Neural cell (in vitro differentiated cells): ENCODE measurements at regions not wholly inside any gene's neighbourhood (a gene's known extent, or its start where the extent isn't known, plus 50 kb on each side); places are given as distances from the start of the nearest gene placed in this dataset.

Source experiments
- H2AFZ ChIP-seq: fragments of 200-600, 300-800 bp; sonication (generic), shearing (Covaris generic); 2 replicates; pipeline ENCODE4 v1.6.0; 2014; ENCODE audit warnings: low read depth, mild to moderate bottlenecking, antibody characterized with exemption, low read length, moderate library complexity
- H3F3A ChIP-seq: fragments of 200-600 bp; shearing (Covaris generic); 2 replicates; pipeline ENCODE4 v1.6.1; 2016; ENCODE audit warnings: mild to moderate bottlenecking, moderate library complexity, mixed read lengths, antibody characterized with exemption, low read length; ENCODE audit not compliant: insufficient read depth, poor library complexity, severe bottlenecking
- H3K27ac ChIP-seq: fragments of 200-600, 300-800 bp; sonication (generic), shearing (Covaris generic); 2 replicates; pipeline ENCODE4 v1.5.1; 2014; ENCODE audit warnings: mild to moderate bottlenecking, low read length, moderate library complexity
- H3K27me3 ChIP-seq: fragments of 300-800, 200-600 bp; sonication (generic), shearing (Covaris generic); 2 replicates; pipeline ENCODE4 v1.6.0; 2014; ENCODE audit warnings: mild to moderate bottlenecking, low read depth, low read length, moderate library complexity; ENCODE audit not compliant: insufficient read depth
- H3K36me3 ChIP-seq: fragments of 300-800, 200-600 bp; sonication (generic), shearing (Covaris generic); 2 replicates; pipeline ENCODE4 v1.5.1; 2014; ENCODE audit warnings: mild to moderate bottlenecking, antibody characterized with exemption, low read length, moderate library complexity; ENCODE audit not compliant: insufficient read depth
- H3K4me2 ChIP-seq: fragments of 300-800, 200-600 bp; sonication (generic), shearing (Covaris generic); 2 replicates; pipeline ENCODE4 v1.6.0; 2014; ENCODE audit warnings: mild to moderate bottlenecking, low read length
- H3K4me3 ChIP-seq: fragments of 300-800, 200-600 bp; sonication (generic), shearing (Covaris generic); 2 replicates; pipeline ENCODE4 v1.5.1; 2014; ENCODE audit warnings: mild to moderate bottlenecking, low read length, moderate library complexity
- H3K79me2 ChIP-seq: fragments of 200-600 bp; shearing (Covaris generic); replicated peaks from 2 replicates; pipeline ENCODE4 v1.6.0; 2014; ENCODE audit warnings: mild to moderate bottlenecking, low read length, moderate library complexity; ENCODE audit not compliant: insufficient read depth
- H3K9ac ChIP-seq: fragments of 300-800, 200-600 bp; sonication (generic), shearing (Covaris generic); 2 replicates; pipeline ENCODE4 v1.6.1; 2016; ENCODE audit warnings: mild to moderate bottlenecking, low read length, mixed read lengths
- H3K9me2 ChIP-seq: fragments of 200-600 bp; shearing (Covaris generic); 2 replicates; pipeline ENCODE4 v1.6.1; 2016; ENCODE audit warnings: mild to moderate bottlenecking, low read length, mixed read lengths; ENCODE audit not compliant: insufficient read depth
- H3K9me3 ChIP-seq: fragments of 200-600, 300-800 bp; sonication (generic), shearing (Covaris generic); 2 replicates; pipeline ENCODE4 v1.6.1; 2016; ENCODE audit warnings: mild to moderate bottlenecking, mixed run types, low read length, moderate library complexity, mixed read lengths
- H4K20me1 ChIP-seq: fragments of 200-600 bp; shearing (Covaris generic); 2 replicates; pipeline ENCODE4 v1.6.1; 2016; ENCODE audit warnings: mild to moderate bottlenecking, mixed run types; ENCODE audit not compliant: insufficient read depth
- CTCF ChIP-seq: fragments of 450-650 bp; IDR thresholded peaks from 2 replicates; pipeline ENCODE4 v1.5.1; 2014; ENCODE audit warnings: antibody characterized with exemption, mild to moderate bottlenecking, moderate library complexity; ENCODE audit not compliant: poor library complexity, severe bottlenecking
- EP300 ChIP-seq: fragments of 450-650 bp; conservative IDR thresholded peaks from 2 replicates; pipeline ENCODE4 v1.6.1; 2014; ENCODE audit warnings: antibody characterized with exemption, mild to moderate bottlenecking, moderate library complexity; ENCODE audit not compliant: poor library complexity, severe bottlenecking
- EZH2 ChIP-seq: fragments of 200-600, 300-800 bp; shearing (Covaris generic), sonication (generic); IDR thresholded peaks from 2 replicates; pipeline ENCODE4 v1.6.1; 2014; ENCODE audit warnings: antibody characterized with exemption, low read length, borderline replicate concordance, mild to moderate bottlenecking; ENCODE audit not compliant: insufficient read depth, poor library complexity, severe bottlenecking
- MXI1 ChIP-seq: fragments of 450-650 bp; conservative IDR thresholded peaks from 2 replicates; pipeline ENCODE4 v1.6.1; 2014; ENCODE audit warnings: antibody characterized with exemption, mild to moderate bottlenecking; ENCODE audit not compliant: poor library complexity, severe bottlenecking
- POLR2AphosphoS5 ChIP-seq: IDR thresholded peaks from 2 replicates; pipeline ENCODE4 v1.6.1; 2012
- RAD21 ChIP-seq: fragments of 450-650 bp; conservative IDR thresholded peaks from 2 replicates; pipeline ENCODE4 v1.6.1; 2014; ENCODE audit warnings: antibody characterized with exemption, mild to moderate bottlenecking, moderate library complexity
- REST ChIP-seq: IDR thresholded peaks from 2 replicates; pipeline ENCODE4 v1.6.1; 2012; ENCODE audit warnings: borderline replicate concordance
- SMC3 ChIP-seq: fragments of 450-650 bp; conservative IDR thresholded peaks from 2 replicates; pipeline ENCODE4 v1.6.1; 2014; ENCODE audit warnings: antibody characterized with exemption, mild to moderate bottlenecking, moderate library complexity; ENCODE audit not compliant: poor library complexity
- TAF1 ChIP-seq: IDR thresholded peaks from 2 replicates; pipeline ENCODE4 v1.6.1; 2012; ENCODE audit warnings: low read depth

- Histone ChIP-seq H3K79me2 (no peaks in the 10 kb centered on the region), H2AFZ (no peak overlapping the region), H3K4me3 (no peak overlapping the region)
These were observed 496.7 kb downstream of the BMP2 start for GRCh38 chr20:7264137-7264536.

GRCh38 chr20:7269452-7269851, 502.0 kb downstream of the BMP2 start:
- no peak overlapping the region for H3K4me3 ChIP-seq
- H3K9me2 ChIP-seq: no peaks in the 10 kb centered on the region
- H3K9me3 ChIP-seq: no peaks in the 10 kb centered on the region
- no peak overlapping the region for H3K9ac ChIP-seq
- no peaks in the 10 kb centered on the region for H3F3A ChIP-seq
- H4K20me1 ChIP-seq: no peaks in the 10 kb centered on the region
- no peaks in the 10 kb centered on the region for H3K27me3 ChIP-seq
- no peaks in the 10 kb centered on the region for H3K36me3 ChIP-seq
- H3K79me2 ChIP-seq: no peaks in the 10 kb centered on the region
- H3K27ac ChIP-seq: no peak overlapping the region
- no peak overlapping the region for H3K4me2 ChIP-seq
- no peak overlapping the region for H2AFZ ChIP-seq
- TF ChIP-seq SMC3 (no peak), EP300 (no peak), REST (no peak), CTCF (no peak), MXI1 (no peak), POLR2AphosphoS5 (no peak), RAD21 (no peak)

More at GRCh38 chr20:7264137-7264536, 496.7 kb downstream of the BMP2 start:
- Histone ChIP-seq H3K27ac (no peak overlapping the region), H3K27me3 (no peaks in the 10 kb centered on the region), H3K9me2 (no peaks in the 10 kb centered on the region), H4K20me1 (no peaks in the 10 kb centered on the region), H3F3A (no peaks in the 10 kb centered on the region), H3K9me3 (no peaks in the 10 kb centered on the region), H3K9ac (no peak overlapping the region), H3K4me2 (no peak overlapping the region), H3K36me3 (no peaks in the 10 kb centered on the region)
- TF ChIP-seq RAD21 (no peak), TAF1 (no peak), EZH2 (no peak), MXI1 (no peak), REST (no peak), SMC3 (no peak), POLR2AphosphoS5 (no peak), CTCF (no peak), EP300 (no peak)
